ENCODE measurements at regions not wholly inside any gene's neighbourhood (a gene's known extent, or its start where the extent isn't known, plus 50 kb on each side); places are given as distances from the start of the nearest gene placed in this dataset.

DNA sequence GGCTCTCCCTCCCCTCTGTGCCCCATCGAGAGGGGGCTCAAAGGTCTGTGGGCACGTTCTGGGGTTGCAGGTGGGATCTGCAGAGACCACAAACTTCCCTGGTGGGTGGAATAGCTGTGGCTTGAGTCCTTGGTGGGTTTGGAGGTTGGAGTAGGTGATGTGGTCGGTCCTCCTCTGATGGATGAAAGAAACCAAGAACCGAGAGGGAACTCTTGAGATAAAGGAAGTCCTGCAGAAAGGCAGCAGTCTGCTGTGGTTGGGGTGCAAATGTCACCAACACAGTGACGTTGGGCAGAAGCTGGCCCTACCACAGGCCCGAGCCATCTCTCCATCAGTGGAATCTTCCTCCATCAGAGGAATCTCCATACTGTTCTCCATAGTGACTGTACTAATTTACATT is 171.8 kb downstream of the FCRL5 start:
- TF ChIP-seq, protein P1, sequence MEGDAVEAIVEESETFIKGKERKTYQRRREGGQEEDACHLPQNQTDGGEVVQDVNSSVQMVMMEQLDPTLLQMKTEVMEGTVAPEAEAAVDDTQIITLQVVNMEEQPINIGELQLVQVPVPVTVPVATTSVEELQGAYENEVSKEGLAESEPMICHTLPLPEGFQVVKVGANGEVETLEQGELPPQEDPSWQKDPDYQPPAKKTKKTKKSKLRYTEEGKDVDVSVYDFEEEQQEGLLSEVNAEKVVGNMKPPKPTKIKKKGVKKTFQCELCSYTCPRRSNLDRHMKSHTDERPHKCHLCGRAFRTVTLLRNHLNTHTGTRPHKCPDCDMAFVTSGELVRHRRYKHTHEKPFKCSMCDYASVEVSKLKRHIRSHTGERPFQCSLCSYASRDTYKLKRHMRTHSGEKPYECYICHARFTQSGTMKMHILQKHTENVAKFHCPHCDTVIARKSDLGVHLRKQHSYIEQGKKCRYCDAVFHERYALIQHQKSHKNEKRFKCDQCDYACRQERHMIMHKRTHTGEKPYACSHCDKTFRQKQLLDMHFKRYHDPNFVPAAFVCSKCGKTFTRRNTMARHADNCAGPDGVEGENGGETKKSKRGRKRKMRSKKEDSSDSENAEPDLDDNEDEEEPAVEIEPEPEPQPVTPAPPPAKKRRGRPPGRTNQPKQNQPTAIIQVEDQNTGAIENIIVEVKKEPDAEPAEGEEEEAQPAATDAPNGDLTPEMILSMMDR (IDR thresholded peaks at IDR 0.05; ENCODE audit: low read depth, low read length): no peak
- TF ChIP-seq EZH2phosphoT487 (IDR thresholded peaks at IDR 0.05; ENCODE audit: low read depth): no peak

Data from OCI-LY3 (cell line).